NCI-H1694 treated with DMSO at 0.1 percent for 48 hours (cell line): ENCODE measurements at regions not wholly inside any gene's neighbourhood (a gene's known extent, or its start where the extent isn't known, plus 50 kb on each side); places are given as distances from the start of the nearest gene placed in this dataset.

Experiments
- DNase-seq: peaks from one replicate; lab custom pipeline; 2025; lab: John Stamatoyannopoulos, UW

- no peak for DNase-seq
Observed at GRCh38 chr12:31216479-31216878, 109.5 kb downstream of the SINHCAF start.

- DNase-seq = no peak
Observed at GRCh38 chr12:31217356-31218130, 108.4 kb downstream of the SINHCAF start.

- DNase-seq = no peak
Observed at GRCh38 chr12:31218203-31219025, 107.5 kb downstream of the SINHCAF start.

- DNase-seq = no peak
Observed at GRCh38 chr12:31219521-31219920, 106.4 kb downstream of the SINHCAF start.

- no peak for DNase-seq
Observed at GRCh38 chr12:31220061-31220460, 105.9 kb downstream of the SINHCAF start.

- no peak for DNase-seq
Observed at GRCh38 chr12:31220633-31221550, 105.1 kb downstream of the SINHCAF start.

- no peak for DNase-seq
Observed at GRCh38 chr12:31221551-31221945, 104.4 kb downstream of the SINHCAF start.

- no peak for DNase-seq
Observed at GRCh38 chr12:31222620-31223222, 103.2 kb downstream of the SINHCAF start.

GRCh38 chr12:31223640-31224039, 102.3 kb downstream of the SINHCAF start:
- peak; percentile 18 for DNase-seq

- DNase-seq = no peak
Observed at GRCh38 chr12:31224768-31225448, 101.0 kb downstream of the SINHCAF start.

GRCh38 chr12:31225656-31226535, 100.1 kb downstream of the SINHCAF start:
- no peak for DNase-seq

- DNase-seq = peak; percentile 70
Observed at GRCh38 chr12:31226639-31227038, 99.3 kb downstream of the SINHCAF start.

GRCh38 chr12:31227401-31227981, 98.5 kb downstream of the SINHCAF start:
- no peak for DNase-seq

GRCh38 chr12:31228811-31229792, 96.8 kb downstream of the SINHCAF start:
- no peak for DNase-seq

GRCh38 chr12:31230004-31230403, 95.9 kb downstream of the SINHCAF start:
- no peak for DNase-seq
